GM19240 (cell line): ENCODE measurements at regions not wholly inside any gene's neighbourhood (a gene's known extent, or its start where the extent isn't known, plus 50 kb on each side); places are given as distances from the start of the nearest gene placed in this dataset.

ENCODE experiments used
- DNase-seq: peaks from one replicate; pipeline ENCODE4 v3.0.0; 2011; ENCODE audit warnings: low spot score; ENCODE audit not compliant: insufficient read length

GRCh38 chr10:131424836-131425491 is 113.4 kb upstream of the TCERG1L start:
- DNase-seq = no peak

DNA sequence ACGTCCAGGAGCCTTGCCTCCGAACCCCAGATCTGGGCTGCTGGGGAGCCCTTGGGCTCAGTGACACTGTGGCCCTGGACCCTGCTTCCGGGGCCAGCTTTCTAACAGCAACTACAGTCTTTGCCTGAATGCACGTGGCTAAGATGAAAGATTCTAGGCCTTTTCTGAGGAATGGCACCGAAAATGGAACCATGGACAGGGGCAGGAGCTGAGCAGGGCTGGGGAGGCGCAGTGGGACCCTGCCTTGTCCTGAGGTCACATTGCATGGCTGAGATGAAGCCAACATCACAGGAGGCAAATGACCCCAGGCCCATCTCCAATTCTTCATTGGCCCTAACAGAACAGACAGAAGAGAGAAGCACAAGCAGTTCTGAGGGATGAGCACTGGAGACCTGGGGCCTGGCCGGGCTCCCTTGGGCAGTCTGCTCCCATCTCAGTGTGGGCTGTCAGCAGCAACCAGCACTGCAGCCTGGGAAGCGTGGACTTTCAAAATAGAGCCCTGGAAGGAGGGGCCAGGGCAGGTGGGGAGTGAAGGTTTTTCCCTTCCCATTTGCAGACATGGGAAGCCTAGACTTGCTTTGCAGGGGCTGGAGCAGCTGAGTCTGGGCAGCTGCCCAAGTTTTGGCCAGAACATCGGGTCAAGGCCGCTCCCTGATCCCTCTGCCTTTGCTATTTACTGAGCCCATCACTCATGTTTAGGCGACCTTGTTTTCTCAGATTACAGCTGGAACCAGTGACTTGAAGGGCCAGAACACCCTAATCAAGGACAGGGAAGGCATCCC is 114.4 kb upstream of the TCERG1L start:
- DNase-seq = no peak

DNA sequence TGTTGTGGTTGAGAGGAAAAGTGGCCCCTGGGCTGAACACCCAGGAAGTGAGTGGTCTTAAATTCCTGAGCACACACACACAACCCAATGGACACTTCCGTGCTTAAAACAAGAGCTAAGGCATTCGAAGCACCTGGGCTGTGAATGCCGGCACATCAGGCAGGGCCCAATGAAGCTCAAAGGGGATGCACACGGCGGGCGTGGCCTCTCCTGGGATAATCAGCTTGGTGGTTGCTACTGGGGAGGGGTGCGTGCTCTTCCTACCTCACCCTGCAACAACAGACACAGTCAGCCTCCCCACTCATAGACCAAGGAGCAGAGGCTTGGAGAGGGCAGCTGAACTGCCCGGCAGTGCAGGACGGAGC is 115.0 kb upstream of the TCERG1L start:
- no peak for DNase-seq

DNA sequence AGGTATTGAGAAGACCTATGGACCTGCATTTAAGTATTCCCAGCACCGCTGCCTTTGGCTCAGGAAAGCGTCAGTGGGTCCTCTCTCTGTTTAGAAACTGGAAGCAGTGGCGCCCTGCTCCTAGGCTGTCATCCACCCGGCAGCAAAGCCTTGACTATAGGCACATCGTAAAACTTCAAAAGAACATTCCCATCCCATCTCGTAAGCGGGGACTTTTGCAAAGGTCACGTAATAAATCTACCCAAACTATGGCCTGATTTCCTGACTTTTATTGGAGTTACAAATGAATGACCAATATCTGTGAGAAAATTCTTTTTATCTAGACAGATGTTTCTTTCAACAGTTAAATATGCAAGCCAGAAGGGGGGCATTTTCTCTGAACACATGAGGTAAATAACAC is 115.8 kb upstream of the TCERG1L start:
- DNase-seq = no peak

- no peak for DNase-seq
These were observed 116.4 kb upstream of the TCERG1L start for GRCh38 chr10:131427901-131428300.

- DNase-seq = no peak
These were observed 117.6 kb upstream of the TCERG1L start for GRCh38 chr10:131429141-131429540.

GRCh38 chr10:131429942-131430341 is 118.4 kb upstream of the TCERG1L start:
- DNase-seq = no peak

DNA sequence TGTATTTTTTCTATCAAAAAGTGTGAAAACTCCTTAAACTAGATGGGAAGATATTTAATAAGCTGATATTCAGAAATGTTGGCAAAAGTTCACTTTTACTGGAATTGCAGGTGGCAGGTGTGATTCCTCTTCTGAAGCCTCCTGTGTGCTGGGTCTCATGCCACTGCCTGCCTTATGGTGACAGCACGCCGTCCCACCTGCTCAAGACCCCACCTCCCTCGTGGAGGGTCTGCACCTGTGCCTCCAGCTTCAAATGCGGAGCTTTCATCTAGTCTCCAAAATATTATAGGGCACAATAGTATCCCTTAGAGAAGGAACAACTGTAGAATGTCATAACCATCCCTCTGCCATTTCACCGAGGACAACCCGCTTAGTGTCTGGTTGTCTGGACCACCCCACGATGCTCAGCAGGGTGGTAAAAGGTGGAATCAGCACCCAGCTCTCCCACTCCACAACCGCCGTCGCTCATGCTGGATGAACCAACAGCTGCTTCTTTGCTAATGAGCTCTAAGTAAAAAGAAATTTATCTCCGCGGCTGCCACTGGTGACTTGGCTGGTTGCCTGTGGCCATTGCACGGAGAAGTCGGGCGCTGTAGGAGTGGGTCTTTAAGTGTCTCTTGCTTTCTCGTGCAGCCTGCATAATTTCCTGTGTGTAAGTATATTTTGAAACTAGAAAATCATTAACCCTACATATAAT is 119.3 kb upstream of the TCERG1L start:
- DNase-seq = no peak

DNA sequence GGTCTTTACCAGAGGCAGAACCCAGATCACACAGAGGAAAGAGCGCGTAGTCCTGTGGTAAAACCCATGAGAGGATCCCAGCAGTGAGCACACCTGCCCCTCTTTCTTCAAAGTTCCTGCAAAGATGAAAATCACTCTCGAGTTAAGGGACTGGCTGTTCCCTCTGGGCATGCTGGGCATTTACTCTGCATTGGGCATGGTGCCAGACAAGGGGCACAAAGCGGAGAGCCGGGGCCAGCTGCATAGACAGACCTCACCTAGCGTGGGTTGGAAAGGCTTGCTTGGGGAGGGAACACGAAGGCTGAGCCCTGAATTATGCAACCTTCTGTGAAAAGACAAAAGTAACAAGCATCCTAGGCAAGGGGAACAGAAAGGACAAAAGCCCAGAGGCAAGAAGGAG is 120.0 kb upstream of the TCERG1L start:
- DNase-seq = no peak

GRCh38 chr10:131431978-131432690 is 120.6 kb upstream of the TCERG1L start:
- no peak for DNase-seq

DNA sequence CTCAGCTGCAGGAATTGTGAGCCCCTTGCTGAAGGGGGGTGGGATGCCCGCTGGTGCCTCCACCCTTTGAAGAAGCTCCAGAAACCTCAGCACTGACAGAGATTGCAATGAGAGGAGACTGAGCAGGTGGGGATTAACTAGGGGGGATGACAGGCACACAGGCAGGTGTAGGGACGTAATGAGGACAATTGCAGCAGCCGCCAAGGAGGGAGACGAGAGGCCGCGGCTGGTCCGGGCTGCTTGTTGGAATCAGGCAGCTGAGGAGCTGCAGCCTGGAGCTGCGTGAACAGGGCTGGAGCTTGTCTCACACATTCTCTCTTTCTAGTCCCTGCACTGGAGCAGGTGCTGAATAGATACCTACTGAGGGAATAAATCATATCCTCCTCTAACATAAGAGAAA is 122.0 kb upstream of the TCERG1L start:
- no peak for DNase-seq

DNA sequence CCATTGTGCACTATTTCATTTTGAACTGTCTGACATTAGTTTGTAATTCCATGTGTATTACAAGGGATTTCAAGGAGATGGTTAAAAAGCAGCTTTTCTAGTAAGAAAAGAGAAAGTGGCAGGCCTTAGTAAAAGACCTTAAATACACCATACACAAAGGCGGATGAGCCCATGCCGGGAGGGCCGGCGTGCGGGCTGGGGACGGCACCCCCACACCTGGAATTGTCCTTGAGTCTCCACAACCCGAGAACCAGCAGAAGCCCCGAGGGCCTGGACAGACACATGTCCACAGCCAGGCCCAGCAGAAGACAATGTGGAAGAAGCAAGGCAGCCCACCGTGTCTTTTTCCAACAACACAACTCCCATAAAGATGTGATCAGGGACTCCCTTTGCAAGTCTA is 123.7 kb upstream of the TCERG1L start:
- DNase-seq = no peak

GRCh38 chr10:131435760-131436457 is 124.4 kb upstream of the TCERG1L start:
- DNase-seq = no peak

GRCh38 chr10:131436458-131436857 is 124.9 kb upstream of the TCERG1L start:
- DNase-seq = no peak

- no peak for DNase-seq
These were observed 126.3 kb upstream of the TCERG1L start for GRCh38 chr10:131437556-131438475.

DNA sequence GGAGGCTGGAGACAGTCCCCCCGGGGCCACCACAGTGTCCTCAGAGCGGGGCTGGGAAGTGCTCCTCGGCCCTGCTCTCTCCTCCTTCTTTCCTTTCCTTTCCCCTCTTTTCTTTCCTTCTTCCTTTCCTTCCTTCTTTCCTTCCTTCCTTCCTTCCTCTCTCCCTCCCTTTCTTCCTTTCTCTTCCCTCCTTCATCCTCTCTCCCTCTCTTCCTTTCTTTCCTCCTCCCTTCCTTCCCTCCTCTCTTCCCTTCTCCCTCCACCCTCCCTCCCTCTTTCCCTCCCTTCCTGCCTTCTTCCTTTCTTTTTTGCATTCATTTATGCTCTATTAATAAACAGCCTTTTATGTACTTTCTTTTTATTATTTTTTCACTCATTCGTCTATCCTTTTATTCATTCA is 127.1 kb upstream of the TCERG1L start:
- DNase-seq = no peak

GRCh38 chr10:131439705-131440104 is 128.2 kb upstream of the TCERG1L start:
- no peak for DNase-seq

DNA sequence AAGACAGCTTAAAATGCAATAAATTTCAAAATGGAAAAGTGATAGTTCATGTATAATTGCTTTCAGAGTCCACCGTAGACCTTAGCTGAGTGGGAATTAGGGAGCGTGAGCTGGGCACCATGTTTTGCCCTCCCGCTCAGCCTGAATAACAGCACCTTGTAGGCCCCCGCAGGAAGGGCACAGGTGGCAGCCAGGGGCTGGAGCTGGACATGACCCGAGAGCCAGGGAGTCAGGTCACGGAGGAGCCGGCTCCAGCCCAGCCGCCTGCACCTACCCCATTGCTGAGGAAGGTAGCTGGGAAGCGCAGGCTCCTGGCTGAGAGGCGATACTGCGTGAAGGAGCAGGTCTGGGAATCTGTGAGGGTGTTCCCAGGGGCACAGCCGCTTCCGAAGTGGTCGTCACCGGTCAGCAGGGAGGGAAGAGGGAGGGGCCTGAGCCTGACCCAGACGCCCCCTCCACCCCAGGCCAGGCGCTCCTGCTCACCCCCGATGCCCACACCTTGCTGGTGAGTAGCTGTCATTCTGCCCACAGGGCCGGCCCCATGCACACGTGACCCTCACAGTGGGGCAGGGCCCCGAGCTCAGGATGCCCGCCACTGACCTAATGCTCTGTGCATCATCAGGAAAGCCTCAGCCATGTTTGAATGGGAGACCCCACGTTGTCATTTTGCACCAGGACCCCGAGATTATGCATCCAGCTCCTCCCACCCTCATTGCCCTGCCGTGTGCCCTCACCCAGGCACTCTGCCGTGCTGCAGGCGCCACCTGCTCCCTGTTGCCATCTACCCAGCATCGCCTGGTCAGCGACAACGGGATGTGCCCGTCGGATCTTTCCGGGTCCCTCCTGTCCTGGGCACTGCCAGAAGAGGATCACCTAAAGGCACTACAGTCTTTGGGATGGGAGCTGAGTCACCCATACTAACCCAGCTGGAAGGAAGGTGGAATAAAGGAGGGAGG is 129.2 kb upstream of the TCERG1L start:
- no peak for DNase-seq

DNA sequence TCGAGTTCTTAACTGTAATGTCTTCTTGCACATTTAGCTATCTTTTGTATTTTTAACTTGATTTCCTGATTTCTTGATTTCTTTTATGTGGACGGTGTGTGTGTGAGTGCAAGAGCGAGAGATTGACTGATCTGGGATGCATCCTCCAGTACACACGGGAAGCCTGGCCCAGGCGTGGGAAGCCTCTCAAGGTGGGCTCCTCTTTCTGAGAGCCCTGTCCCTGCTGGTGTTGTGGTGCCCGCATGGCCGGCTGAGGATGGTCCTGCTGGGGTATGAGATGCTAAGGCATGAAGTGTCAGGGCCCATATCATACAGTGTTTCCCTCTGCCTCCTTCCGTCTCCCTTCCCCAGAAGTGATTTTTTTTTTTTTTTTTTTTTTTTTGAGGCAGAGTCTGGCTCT is 130.8 kb upstream of the TCERG1L start:
- no peak for DNase-seq
